MM.1S (cell line): ENCODE measurements at regions not wholly inside any gene's neighbourhood (a gene's known extent, or its start where the extent isn't known, plus 50 kb on each side); places are given as distances from the start of the nearest gene placed in this dataset.

Experiments used
- DNase-seq: peaks from one replicate; pipeline ENCODE4 v3.0.0-alpha.2; 2015
- H2AFZ ChIP-seq: fragments of 300-600 bp; sonication (generic); 2 replicates; pipeline ENCODE4 v1.6.0; 2016; ENCODE audit warnings: antibody characterized with exemption, low read length
- H3F3A ChIP-seq: fragments of 300-600 bp; sonication (generic); 2 replicates; pipeline ENCODE4 v1.6.1; 2016; ENCODE audit warnings: mild to moderate bottlenecking, antibody characterized with exemption, low read length, moderate library complexity, mixed read lengths; ENCODE audit not compliant: insufficient read depth
- H3K27ac ChIP-seq: fragments of 300-600 bp; sonication (generic); 2 replicates; pipeline ENCODE4 v1.5.1; 2016; ENCODE audit warnings: mild to moderate bottlenecking, low read length
- H3K27me3 ChIP-seq: fragments of 300-600 bp; sonication (generic); replicated peaks from 2 replicates; pipeline ENCODE4 v1.6.0; 2016; ENCODE audit warnings: low read length; ENCODE audit not compliant: insufficient read depth
- H3K36me3 ChIP-seq: fragments of 300-600 bp; sonication (generic); replicated peaks from 2 replicates; pipeline ENCODE4 v1.6.1; 2016; ENCODE audit warnings: mild to moderate bottlenecking, low read length, mixed read lengths; ENCODE audit not compliant: insufficient read depth
- H3K4me1 ChIP-seq: fragments of 300-600 bp; sonication (generic); 2 replicates; pipeline ENCODE4 v1.6.1; 2016; ENCODE audit warnings: low read length, mixed read lengths
- H3K4me2 ChIP-seq: fragments of 300-600 bp; sonication (generic); 2 replicates; pipeline ENCODE4 v1.6.0; 2016; ENCODE audit warnings: low read depth, low read length
- H3K4me3 ChIP-seq: fragments of 300-600 bp; sonication (generic); 2 replicates; pipeline ENCODE4 v1.5.1; 2016; ENCODE audit warnings: low read length, mixed read lengths
- H3K79me2 ChIP-seq: fragments of 300-600 bp; sonication (generic); 2 replicates; pipeline ENCODE4 v1.6.1; 2016; ENCODE audit warnings: mixed run types, low read length, mixed read lengths
- H3K9ac ChIP-seq: fragments of 300-600 bp; sonication (generic); 2 replicates; pipeline ENCODE4 v1.6.1; 2016; ENCODE audit warnings: low read length, mixed read lengths
- H3K9me2 ChIP-seq: fragments of 300-600 bp; sonication (generic); replicated peaks from 2 replicates; pipeline ENCODE4 v1.6.1; 2016; ENCODE audit warnings: mild to moderate bottlenecking, low read length, mixed read lengths; ENCODE audit not compliant: insufficient read depth
- H3K9me3 ChIP-seq: fragments of 300-600 bp; sonication (generic); replicated peaks from 2 replicates; pipeline ENCODE4 v1.6.1; 2016; ENCODE audit warnings: mild to moderate bottlenecking, low read length, mixed read lengths; ENCODE audit not compliant: insufficient read depth
- H4K20me1 ChIP-seq: fragments of 300-600 bp; sonication (generic); 2 replicates; pipeline ENCODE4 v1.6.1; 2016; ENCODE audit warnings: mild to moderate bottlenecking, low read length, moderate library complexity, mixed read lengths; ENCODE audit not compliant: insufficient read depth
- CTCF ChIP-seq: fragments of 300-600 bp; sonication (generic); IDR thresholded peaks from 2 replicates; pipeline ENCODE4 v1.5.1; 2016; ENCODE audit warnings: antibody characterized with exemption, low read length, mixed read lengths
- EZH2 ChIP-seq: fragments of 300-600 bp; sonication (generic); optimal IDR thresholded peaks from 2 replicates; pipeline ENCODE3; 2017; ENCODE audit warnings: low read depth, mild to moderate bottlenecking, antibody characterized with exemption, low read length, mixed read lengths
- EZH2phosphoT487 ChIP-seq: fragments of 300-600 bp; sonication (generic); IDR thresholded peaks from 2 replicates; pipeline ENCODE4 v1.6.1; 2018; ENCODE audit warnings: antibody characterized with exemption, low read length

- Histone ChIP-seq H3F3A (no peaks in the 10 kb centered on the region), H3K9ac (no peak overlapping the region), H3K9me2 (no peaks in the 10 kb centered on the region), H3K4me1 (no peaks in the 10 kb centered on the region), H3K27me3 (no peaks in the 10 kb centered on the region; the same call in 1 of the 2 replicates), H3K79me2 (no peaks in the 10 kb centered on the region), H3K4me3 (no peak overlapping the region), H3K4me2 (no peak overlapping the region), H3K9me3 (no peaks in the 10 kb centered on the region), H4K20me1 (no peaks in the 10 kb centered on the region), H2AFZ (no peak overlapping the region), H3K36me3 (no peaks in the 10 kb centered on the region), H3K27ac (no peak overlapping the region)
- DNase-seq, result no peak
- TF ChIP-seq CTCF (no peak), EZH2 (no peak), EZH2phosphoT487 (no peak)
These were observed 325.4 kb upstream of the SFSWAP start for GRCh38 chr12:131385313-131386166.

GRCh38 chr12:131386167-131386521 lies 324.7 kb upstream of the SFSWAP start:
- no peak for TF ChIP-seq EZH2
- no peak for TF ChIP-seq EZH2phosphoT487
- TF ChIP-seq CTCF, result no peak
- DNase-seq, result no peak
- no peaks in the 10 kb centered on the region; the same call in 1 of the 2 replicates for H3K27me3 ChIP-seq
- no peak overlapping the region for H3K27ac ChIP-seq
- no peaks in the 10 kb centered on the region for H3K79me2 ChIP-seq
- no peak overlapping the region for H3K4me2 ChIP-seq
- H3K9ac ChIP-seq, result no peak overlapping the region
- H3F3A ChIP-seq, result no peaks in the 10 kb centered on the region
- H3K9me3 ChIP-seq, result no peaks in the 10 kb centered on the region
- H2AFZ ChIP-seq, result no peak overlapping the region
- no peaks in the 10 kb centered on the region for H3K4me1 ChIP-seq
- no peaks in the 10 kb centered on the region for H4K20me1 ChIP-seq
- H3K36me3 ChIP-seq, result no peaks in the 10 kb centered on the region
- no peaks in the 10 kb centered on the region for H3K9me2 ChIP-seq
- no peak overlapping the region for H3K4me3 ChIP-seq

- no peaks in the 10 kb centered on the region for H3K4me1 ChIP-seq
- H3K9ac ChIP-seq, result no peak overlapping the region
- TF ChIP-seq EZH2phosphoT487, result no peak
- no peak for TF ChIP-seq CTCF
- no peak for TF ChIP-seq EZH2
- no peaks in the 10 kb centered on the region for H4K20me1 ChIP-seq
- H3K9me3 ChIP-seq, result no peaks in the 10 kb centered on the region
- H3K79me2 ChIP-seq, result no peaks in the 10 kb centered on the region
- H3K36me3 ChIP-seq, result no peaks in the 10 kb centered on the region
- DNase-seq, result no peak
- H3K9me2 ChIP-seq, result no peaks in the 10 kb centered on the region
- H3F3A ChIP-seq, result no peaks in the 10 kb centered on the region
- H3K4me3 ChIP-seq, result no peak overlapping the region
- no peak overlapping the region for H3K4me2 ChIP-seq
- H2AFZ ChIP-seq, result no peak overlapping the region
- H3K27ac ChIP-seq, result no peak overlapping the region
- H3K27me3 ChIP-seq, result no peaks in the 10 kb centered on the region
These were observed 324.1 kb upstream of the SFSWAP start for GRCh38 chr12:131386781-131387180.
